AG08395 (cell line): ENCODE measurements at regions not wholly inside any gene's neighbourhood (a gene's known extent, or its start where the extent isn't known, plus 50 kb on each side); places are given as distances from the start of the nearest gene placed in this dataset.
A peak's percentile ranks its signal among the peaks of the same experiment; 100 is the strongest.

ENCODE experiments used
- DNase-seq: peaks from one replicate; pipeline ENCODE4 v3.0.0; 2012; ENCODE audit warnings: mixed read lengths, low spot score

DNA sequence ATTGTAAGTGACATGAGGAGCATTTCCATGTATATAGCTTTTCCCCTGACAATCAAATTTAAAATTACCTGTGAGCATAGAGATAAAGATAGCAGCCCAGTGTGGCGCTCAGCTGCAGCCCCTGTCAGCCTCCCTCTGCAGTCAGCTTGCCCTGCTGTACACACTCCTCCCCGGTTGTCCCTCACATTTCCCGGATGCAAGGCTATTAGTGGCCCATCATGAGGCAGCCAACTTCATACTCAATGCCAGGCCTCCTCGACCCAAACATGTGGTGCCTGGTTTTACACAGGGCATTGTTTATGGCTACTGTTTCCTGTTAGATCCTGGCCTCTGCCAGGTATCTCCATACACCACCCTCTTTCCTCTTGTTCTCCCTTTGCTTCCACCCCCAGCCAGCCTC lies 116.1 kb upstream of the SH3BP4 start:
- no peak for DNase-seq

DNA sequence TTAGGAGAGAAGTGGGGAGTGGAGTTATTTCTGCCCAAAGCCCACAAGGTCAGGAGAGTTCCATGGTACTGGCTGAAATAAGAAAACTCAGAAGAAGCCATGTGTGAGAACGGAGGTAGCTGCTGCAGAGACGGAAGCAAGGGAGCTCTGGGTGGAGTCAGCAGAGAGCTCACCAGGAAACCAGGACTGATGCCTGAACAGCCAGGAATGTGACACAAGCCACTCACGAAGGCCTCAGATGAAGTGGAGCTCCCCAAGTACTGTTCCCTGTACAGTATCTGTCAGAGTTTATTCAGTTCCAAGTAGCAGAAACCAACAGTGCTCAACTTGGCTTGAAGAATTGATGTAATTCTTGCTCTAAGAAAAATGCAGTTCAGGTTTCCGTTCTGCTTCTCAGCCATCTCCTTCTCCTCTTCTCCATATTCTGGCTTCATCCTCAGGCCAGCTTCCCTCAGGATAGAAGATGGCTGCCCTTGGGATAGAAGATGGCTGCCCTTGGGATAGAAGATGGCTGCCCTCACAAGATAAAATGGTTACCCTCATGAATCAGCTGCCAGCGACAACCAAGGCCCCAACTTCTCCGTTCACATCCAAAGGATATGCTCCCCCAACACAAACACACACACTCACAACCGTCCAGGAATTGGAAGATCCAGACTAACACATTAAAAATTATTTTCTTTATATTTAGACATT lies 117.4 kb upstream of the SH3BP4 start:
- DNase-seq = no peak

DNA sequence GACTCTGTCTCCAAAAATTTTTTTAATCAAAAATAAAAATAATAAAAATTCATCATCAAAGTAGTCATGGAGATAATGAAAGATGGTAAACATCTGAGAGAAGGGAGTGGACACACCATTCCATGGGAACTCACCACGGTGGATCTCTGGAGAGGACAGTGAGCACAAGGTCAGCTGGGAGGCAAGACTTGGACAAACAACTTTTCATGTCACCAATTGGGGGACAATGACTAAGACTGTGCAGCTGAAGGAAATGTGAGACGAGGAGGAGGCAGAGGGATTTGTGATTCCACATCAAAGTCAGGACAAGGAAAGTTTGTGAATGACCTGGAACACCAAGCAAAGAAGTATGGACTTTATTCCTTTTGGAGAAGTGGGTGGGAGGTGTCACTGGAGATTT lies 121.0 kb upstream of the SH3BP4 start:
- DNase-seq = no peak

DNA sequence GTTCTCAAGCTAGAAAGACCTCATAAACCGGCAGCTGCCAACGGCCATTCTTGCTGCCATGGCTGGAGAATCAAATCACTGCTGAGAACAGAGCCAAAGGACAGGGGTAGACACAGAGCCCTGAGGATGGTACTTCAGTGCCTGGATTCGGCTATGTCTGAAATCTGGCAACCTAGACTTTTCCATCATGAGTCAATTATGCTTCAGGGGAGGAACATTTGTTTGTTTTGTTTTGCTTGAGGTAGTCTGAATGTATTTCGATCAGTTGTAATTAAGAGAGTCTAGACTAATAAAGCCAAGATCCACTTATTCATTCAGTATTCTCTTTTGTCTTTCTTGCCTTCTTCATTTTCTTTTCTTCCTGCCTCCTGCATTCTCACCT lies 122.8 kb upstream of the SH3BP4 start:
- DNase-seq = no peak

DNA sequence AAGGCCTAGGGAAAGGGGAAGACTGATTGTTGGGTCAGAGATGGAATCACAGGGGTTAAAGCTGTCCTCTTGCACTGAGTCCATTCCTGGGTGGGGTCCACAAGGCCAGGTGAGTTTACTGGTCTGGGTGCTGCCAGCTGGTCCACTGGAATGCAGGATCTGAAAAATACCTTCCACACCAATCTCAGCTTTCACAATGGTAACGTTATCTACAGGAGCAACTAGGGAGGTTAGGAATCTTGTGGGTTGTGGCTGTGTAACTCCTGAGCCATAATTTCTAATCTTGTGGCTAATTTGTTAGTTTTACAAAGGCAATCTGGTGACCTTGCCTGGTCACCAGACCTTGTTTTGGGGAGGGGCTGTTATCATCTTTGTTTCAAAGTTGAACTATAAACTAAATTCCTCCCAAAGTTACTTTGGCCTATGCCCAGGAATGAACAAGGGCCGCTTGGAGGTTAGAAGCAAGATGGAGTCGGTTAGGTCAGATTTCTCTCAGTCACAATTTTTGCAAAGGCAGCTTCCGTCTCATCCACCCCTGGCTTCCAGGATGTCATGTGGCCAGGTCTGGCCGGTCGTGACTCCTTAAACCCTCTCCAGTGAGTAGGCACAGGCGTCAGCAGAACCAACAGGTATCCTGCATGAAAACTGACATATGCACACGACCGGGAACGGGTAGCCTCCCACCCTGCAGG lies 123.3 kb upstream of the SH3BP4 start:
- no peak for DNase-seq

DNA sequence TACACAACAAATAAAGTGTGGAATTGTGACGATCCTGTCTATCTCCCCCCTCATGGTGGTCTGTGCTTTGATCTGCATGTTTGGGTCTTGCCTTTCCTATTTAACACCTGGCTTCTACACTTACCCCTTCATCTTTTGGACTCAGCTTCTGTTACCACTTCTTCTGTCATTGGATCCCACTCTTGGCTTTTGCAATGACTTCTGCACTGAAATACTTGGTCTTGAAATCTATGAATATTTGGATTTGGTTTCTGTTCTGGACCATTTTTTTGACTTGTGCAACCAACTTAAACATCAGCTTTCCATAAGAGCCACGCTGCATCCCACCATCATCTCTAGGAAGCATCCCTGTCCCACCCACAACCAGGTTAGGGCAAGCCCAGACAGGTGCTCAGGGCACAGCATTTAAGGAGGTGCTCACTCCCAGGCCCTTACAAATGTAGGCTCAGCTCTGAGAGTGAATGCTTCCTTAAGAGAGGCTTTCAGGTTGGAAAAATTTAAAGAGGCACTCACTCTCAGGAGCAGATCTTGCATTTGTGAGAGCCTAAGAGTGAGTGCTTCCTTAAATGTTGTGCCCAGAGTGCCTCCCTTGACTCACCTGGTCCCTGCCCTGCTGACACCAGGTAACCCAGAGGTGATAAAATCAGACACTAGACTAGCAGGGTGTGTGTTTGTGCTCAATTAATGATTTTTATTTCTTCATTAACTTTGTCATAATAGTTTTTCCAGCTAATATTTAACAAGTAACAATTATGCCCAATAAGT lies 124.5 kb upstream of the SH3BP4 start:
- DNase-seq = no peak

DNA sequence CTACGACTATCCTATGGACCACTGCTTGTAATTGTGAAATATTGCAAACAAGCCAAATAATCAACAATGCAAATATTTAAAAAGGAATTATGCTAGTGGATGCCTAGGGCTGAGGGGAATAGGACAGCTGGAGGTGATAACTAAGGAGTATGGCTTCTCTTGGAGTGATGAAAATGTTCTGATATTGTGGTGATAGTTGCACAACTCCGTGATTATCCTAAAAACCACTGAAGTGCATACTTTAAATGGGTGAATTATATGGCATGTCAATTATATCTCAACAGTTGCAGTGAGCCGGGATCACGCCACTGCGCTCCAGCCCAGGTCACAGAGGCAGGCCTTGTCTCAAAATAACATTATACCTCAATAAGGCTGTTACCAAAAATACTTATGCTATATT lies 125.1 kb upstream of the SH3BP4 start:
- DNase-seq = no peak

DNA sequence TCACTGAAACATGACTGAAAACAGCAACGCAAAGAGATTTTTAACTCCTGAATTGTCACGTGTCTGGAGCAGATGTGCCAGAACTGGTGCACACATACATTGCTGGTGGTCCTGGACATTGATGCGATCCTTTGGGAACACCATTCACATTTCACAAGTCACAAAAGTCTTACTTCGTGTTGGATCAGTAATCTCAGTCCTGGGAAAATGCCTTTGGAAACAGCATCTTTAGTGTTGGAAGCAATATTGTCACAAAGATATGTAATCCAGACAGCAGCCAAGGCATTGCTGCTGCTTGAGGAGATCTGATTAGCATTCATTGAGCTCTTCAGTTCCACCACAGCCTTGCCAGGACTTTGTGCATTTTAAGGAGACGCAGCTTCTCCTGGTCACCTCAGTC lies 126.2 kb upstream of the SH3BP4 start:
- DNase-seq = no peak

DNA sequence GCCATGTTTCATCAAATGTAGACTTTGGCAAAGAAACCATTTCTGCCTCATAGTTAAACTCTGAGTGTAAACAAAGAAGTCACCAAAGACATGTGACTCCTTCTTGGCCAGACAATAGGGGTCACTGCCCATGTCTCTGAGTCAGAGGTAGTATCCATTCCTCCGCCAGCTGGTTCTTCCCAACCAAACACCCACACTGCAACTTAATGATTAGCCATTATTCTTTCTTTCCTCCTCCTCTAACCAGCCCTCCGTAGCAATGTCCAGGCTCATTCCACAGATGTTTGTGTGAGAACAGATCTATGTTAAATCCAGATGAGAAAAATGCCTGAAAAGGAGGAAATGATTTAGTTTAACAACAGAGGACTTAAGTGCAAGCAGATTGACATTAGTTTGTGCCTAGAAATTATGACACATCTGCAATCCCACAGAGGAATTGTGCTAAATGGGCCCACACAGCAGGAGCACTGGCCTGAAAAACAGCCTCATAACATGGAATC lies 127.9 kb upstream of the SH3BP4 start:
- DNase-seq = peak; percentile 98

DNA sequence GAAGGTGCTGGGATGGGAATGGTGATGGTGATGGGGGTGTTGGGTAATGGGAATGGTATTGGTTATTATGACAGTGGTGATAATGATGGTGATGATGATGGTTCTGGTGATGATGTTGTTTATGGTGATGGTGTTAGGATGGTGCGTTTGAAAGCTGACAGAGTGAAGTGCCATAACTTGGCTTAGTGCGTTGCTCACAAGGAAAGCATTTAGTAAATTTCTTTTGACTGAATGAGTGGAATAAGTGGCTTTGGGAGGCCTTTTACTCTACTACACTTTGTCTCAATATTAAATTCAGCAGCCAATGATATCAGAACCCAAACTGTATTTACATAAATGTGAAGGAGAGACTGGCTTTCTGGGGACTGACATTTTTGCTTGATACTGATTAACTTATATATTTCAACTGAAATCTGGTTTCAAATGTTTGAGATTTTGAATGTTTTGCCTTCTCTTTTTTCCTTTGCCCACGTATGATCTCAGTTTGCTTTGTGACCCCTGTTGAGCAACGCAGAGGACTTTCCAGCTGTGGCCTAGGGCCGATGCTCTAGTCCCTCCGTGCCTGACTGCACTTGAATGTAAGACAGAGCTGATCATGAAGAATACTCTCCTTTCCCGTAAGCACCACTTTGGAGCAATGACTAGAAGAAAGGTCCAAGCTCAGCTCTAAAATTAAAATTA lies 128.5 kb upstream of the SH3BP4 start:
- DNase-seq = no peak

DNA sequence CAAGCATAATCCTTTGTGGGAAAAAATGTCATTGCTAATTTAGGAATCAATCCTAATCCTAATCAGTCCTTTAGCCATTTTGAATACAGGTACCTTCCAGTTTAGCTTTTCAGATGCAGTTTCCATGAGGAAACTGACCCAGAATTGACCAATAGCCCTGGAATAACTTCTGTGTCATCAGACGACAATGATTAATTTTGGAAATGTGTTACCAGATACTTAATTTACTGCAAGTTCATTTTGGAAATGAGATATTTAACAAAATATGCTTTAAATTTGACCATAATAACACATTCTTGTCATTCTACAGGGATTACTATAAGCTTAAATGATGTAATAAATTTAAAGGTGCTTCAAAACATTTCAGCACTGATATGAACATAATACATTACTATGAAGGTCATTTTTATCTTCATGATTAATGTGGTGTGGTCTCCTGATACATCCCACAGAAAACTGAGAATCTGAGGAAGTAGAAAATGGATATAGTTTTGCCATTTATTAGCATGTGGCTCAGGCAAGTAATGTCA lies 129.8 kb upstream of the SH3BP4 start:
- DNase-seq = no peak

DNA sequence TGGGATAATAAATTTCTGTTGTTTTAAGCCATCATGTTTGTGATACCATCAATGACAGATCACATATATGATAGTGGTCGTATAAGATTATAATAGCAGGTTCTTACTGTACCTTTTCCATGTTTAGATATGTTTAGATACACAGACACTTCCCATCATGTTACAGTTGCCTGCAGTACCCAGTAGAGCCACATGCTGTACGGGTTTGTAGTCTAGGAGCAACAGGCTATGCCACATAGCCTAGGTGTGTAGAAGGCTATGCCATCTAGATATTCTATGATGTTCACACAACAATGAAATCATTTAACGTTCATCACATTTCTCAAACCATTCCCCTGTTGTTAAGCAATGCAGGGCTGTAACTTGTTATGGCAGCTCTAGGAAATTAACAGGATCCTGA lies 132.9 kb upstream of the SH3BP4 start:
- no peak for DNase-seq

DNA sequence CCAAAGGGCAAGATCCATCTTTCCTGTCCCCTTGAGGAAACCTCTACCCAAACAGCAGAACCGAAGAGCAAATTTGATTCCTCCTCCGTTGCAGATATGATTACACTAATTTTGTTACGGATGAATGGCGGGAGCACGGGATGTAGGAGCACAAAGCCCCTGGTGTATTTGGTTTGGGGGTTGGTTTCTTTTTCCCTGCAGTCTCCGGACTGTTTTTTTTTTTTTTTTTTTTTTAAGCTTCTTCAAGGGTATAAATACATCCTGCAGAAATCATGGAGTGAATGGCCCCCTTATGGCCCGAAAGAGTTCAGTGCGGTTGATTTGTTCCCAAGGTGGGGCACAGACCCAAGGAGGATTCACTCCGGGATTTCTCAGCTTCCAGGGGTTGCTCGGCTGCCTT lies 135.3 kb upstream of the SH3BP4 start:
- no peak for DNase-seq

DNA sequence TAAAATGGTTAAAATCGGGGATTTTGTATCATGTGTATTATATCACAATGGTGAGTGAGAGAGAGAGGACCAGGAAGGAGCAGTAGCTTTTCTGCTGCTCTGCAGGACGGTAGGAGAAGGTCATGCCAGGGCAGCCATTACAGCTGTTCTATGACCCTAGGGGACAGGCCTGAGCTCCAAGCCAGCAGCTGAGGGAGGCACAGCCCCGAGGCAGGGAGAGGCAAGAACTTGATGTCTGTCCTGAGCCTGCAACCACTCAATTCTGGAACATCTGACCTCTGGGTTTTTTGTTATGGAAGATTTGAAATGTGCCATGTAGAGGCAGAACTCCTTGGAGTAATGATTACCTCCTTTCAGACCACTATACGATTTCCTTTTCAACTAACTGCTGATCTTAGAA lies 135.8 kb upstream of the SH3BP4 start:
- DNase-seq = no peak

DNA sequence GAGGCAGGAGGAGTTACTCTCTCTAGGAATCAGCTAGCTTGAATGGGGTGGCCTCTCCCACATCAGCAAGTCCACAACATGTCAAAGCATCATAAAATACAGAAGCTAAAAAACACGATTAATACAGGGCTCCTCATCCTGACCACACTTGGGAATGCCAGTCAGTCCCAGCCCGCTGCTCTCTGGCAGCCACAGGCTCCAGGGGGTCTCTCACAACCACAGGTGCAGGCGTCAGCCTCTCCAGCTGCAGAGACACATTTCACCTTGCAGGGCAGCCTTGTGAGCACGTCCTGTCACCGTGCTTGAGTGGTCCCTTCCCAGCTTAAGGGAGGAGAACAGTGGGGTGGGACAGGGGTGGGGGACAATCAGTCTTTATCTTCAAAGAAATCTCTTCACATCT lies 137.4 kb upstream of the SH3BP4 start:
- no peak for DNase-seq

DNA sequence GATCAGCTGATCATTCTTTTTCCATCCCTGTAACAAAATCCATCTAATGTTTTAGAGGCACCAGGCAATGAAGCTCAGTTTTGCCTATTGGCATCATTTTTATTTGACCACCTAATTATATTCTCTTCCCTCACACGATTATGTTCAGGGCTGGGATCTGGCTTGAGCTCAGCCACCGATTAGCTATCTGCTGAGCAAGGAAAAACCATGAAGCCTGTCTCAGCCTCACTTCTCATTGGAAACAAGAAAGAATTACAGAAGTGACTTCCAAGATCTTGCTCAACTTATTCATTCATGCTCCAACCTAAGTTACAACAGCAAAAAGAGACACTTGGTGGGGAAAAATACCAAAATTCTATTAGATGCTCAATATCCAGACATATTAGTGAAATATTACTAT lies 139.0 kb upstream of the SH3BP4 start:
- DNase-seq = no peak

DNA sequence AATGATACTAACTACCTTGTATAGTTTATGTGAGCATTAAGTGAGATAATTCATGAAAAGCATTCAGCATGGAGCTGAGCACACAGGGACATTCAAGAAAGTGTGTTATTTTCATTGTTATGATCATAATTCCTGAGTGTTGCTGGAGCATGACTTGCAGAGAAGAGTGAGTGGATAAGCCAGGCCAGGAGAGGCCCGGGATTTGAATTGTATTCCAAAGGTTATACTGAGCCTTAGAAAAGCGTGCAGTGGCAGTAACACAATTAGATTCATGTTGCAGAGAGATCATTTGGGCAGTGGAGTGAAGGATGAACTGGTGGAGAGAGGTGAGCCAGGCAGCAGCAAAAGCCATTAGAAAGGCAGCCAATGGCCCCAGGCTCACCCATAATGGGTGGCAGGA lies 142.9 kb upstream of the SH3BP4 start:
- no peak for DNase-seq

DNA sequence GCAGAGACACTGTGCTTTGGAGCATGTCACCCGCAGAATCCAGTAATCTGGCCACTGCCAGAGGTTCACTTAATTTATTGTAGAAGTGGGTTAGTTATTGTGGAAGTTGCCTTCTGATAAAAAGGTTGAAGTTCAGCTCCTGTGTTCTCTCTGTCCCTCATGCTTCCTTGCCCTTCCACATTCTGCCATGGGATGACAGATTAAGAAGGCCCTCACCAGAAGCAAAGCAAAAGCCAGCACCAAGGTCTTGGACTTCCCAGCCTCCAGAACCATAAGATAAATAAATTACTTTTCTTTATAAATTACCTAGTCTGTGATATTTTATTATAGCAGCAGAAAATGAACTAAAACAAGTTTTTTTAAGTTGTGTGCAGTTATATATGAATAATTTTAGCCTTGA lies 145.0 kb upstream of the SH3BP4 start:
- no peak for DNase-seq

DNA sequence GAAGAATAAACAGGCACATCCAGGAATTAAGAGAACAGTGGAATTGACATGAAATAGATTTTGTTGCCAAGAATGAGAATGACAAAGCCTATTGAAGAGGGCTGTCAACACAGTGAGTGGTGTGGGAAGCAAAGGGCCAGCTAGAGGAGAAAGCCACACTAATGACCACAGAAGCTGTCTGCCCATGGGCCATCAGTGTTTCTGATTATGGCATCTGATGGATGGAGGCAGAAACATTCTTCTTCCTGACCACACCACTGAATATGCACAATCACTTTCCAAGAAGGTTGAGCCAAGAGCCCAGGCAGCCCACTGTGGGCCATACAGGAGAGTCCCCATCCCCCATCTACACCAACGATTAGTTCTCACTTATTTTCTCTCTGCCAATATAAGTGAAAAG lies 146.0 kb upstream of the SH3BP4 start:
- no peak for DNase-seq

DNA sequence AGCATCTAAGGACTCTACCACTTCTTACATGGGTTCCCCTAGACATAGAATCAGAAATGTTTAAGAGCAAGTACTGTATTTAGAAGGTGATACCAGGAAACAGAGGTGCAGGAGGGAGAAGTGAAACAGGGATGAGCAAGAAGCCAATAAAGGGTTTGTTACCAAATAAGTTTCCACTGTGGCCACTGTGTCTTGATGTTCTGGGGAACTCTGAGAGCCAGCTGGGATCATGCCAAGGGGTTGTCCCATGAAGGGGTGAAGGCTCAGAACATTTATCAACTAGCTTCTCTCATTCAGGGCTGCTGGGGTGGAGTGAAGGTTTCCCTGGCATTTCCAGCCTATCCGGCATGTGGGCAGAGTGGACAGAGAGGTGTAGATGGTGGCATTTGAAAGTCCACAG lies 147.1 kb upstream of the SH3BP4 start:
- no peak for DNase-seq

DNA sequence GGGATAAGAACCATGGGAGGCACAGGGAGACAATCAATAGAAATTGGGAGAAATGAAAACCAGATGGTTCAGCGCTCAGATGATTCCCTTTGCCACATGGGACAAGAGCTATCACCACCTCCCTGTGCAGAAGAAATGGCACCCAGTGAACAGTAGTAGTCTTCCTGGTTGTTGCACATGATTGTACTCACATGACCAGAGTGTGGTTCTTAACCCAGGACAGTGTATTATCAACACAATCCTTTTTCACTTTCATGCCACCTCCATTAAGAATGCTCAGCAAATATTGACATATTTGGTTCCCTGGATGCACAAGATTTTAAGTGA lies 149.0 kb upstream of the SH3BP4 start:
- no peak for DNase-seq

DNA sequence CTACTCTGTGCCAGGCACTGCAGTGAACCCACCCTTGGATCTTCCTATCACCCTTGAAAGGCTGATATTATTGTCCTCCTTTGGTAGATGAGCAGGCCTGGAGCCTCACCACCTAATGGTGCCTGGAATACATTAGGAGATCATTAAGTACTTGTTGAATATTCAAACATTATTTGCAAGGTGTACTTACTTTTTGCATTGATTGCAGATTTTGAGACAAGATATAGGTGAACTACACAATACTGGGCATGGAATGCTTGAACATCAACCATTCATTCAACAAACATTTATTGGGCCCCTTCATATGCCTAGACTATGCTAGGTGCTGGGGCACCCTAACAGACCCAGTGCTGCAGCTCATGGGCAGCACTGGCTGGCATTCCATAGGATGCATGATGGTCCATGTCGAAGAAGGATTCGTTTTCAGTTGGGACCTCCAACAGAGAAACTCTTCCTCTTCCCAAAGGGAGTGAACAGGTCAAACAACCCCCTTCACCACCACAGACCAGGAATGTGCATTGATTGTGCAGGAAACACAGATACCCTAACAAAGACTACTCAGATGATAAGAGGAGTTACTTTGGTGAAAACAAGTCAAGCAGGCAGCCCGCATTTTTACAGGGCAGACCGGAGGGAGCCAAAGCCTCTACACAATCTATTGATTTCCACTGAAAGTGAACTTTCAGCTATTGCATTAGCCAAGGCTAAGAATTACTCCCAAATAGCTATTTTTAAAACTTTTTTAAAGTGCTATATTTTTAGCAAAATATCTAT lies 149.6 kb upstream of the SH3BP4 start:
- DNase-seq = no peak
